GM23248 (cell line): ENCODE measurements at regions not wholly inside any gene's neighbourhood (a gene's known extent, or its start where the extent isn't known, plus 50 kb on each side); places are given as distances from the start of the nearest gene placed in this dataset.

Experiments
- DNase-seq: peaks from one replicate; pipeline ENCODE4 v3.0.0-alpha.2; 2015
- H2AFZ ChIP-seq: fragments of 200-600 bp; sonication (generic); 2 replicates; pipeline ENCODE4 v1.6.1; 2016; ENCODE audit warnings: antibody characterized with exemption
- H3F3A ChIP-seq: fragments of 200-600 bp; sonication (generic); 2 replicates; pipeline ENCODE4 v1.6.1; 2016; ENCODE audit warnings: mild to moderate bottlenecking, antibody characterized with exemption, mixed run types; ENCODE audit not compliant: insufficient read depth
- H3K27ac ChIP-seq: fragments of 200-600 bp; sonication (generic); 2 replicates; pipeline ENCODE4 v1.5.1; 2016; ENCODE audit warnings: mild to moderate bottlenecking
- H3K27me3 ChIP-seq: fragments of 200-600 bp; sonication (generic); replicated peaks from 2 replicates; pipeline ENCODE4 v1.6.1; 2016; ENCODE audit warnings: mild to moderate bottlenecking; ENCODE audit not compliant: insufficient read depth
- H3K36me3 ChIP-seq: fragments of 200-600 bp; sonication (generic); 2 replicates; pipeline ENCODE4 v1.6.1; 2016; ENCODE audit warnings: low read depth, mild to moderate bottlenecking
- H3K4me1 ChIP-seq: fragments of 200-600 bp; sonication (generic); 2 replicates; pipeline ENCODE4 v1.6.1; 2016; ENCODE audit warnings: mild to moderate bottlenecking; ENCODE audit not compliant: insufficient read depth
- H3K4me2 ChIP-seq: fragments of 200-600 bp; sonication (generic); one replicate; pipeline ENCODE4 v1.6.1; 2016; ENCODE audit warnings: mild to moderate bottlenecking; ENCODE audit not compliant: unreplicated experiment
- H3K4me3 ChIP-seq: fragments of 200-600 bp; sonication (generic); 2 replicates; pipeline ENCODE4 v1.5.1; 2016; ENCODE audit warnings: mild to moderate bottlenecking
- H3K79me2 ChIP-seq: fragments of 200-600 bp; sonication (generic); 2 replicates; pipeline ENCODE4 v1.6.1; 2016; ENCODE audit warnings: mild to moderate bottlenecking; ENCODE audit not compliant: insufficient read depth
- H3K9ac ChIP-seq: fragments of 200-600 bp; sonication (generic); 2 replicates; pipeline ENCODE4 v1.6.1; 2016; ENCODE audit warnings: mild to moderate bottlenecking
- H3K9me2 ChIP-seq: fragments of 200-600 bp; sonication (generic); 2 replicates; pipeline ENCODE4 v1.6.1; 2016; ENCODE audit warnings: mixed run types, mild to moderate bottlenecking, moderate library complexity; ENCODE audit not compliant: insufficient read depth
- H3K9me3 ChIP-seq: fragments of 200-600 bp; sonication (generic); one replicate; pipeline ENCODE4 v1.6.1; 2017; ENCODE audit warnings: low read depth
- H4K20me1 ChIP-seq: fragments of 200-600 bp; sonication (generic); 2 replicates; pipeline ENCODE4 v1.6.0; 2016; ENCODE audit not compliant: insufficient read depth
- EZH2 ChIP-seq: fragments of 200-600 bp; sonication (generic); IDR thresholded peaks from 2 replicates; pipeline ENCODE4 v1.6.1; 2018; ENCODE audit warnings: antibody characterized with exemption, mild to moderate bottlenecking; ENCODE audit not compliant: insufficient read depth, poor library complexity, severe bottlenecking
- EZH2phosphoT487 ChIP-seq: fragments of 200-600 bp; sonication (generic); IDR thresholded peaks from 2 replicates; pipeline ENCODE4 v1.6.1; 2018; ENCODE audit warnings: antibody characterized with exemption, moderate library complexity, mild to moderate bottlenecking, low read depth; ENCODE audit not compliant: insufficient read depth
- WGBS, 2 experiments: methylation state at CpG; one replicate each; pipeline ENCODE4 v1.1.6; 2015 to 2017; ENCODE audit warnings: low lambda C conversion rate in 2 of 2, low coverage in 1 of 2; ENCODE audit errors: missing lambda C conversion rate in 2 of 2; 5-methylcytosine and 5-hydroxymethylcytosine counted together
- in situ Hi-C: fragments of 300-500 bp; cut with MboI; formaldehyde crosslinking; loops from 2 replicates; pipeline ENCODE4 v1.15.0; 2020

- Histone ChIP-seq H4K20me1 (no peaks in the 10 kb centered on the region), H3K9me3 (no peaks in the 10 kb centered on the region), H3K36me3 (no peaks in the 10 kb centered on the region), H3K27me3 (no peaks in the 10 kb centered on the region), H3K9me2 (no peaks in the 10 kb centered on the region), H3K4me3 (no peak overlapping the region), H3K4me2 (no peak overlapping the region), H3K27ac (no peak overlapping the region), H2AFZ (no peak overlapping the region), H3F3A (no peaks in the 10 kb centered on the region), H3K4me1 (no peaks in the 10 kb centered on the region), H3K9ac (no peak overlapping the region), H3K79me2 (no peaks in the 10 kb centered on the region)
- no peak for DNase-seq
- 26 to 30% methylated on average over 5 of the region's 5 CpGs for WGBS, 2 experiments
- in situ Hi-C loops, result no loop called here
- TF ChIP-seq EZH2, result no peak
- no peak for TF ChIP-seq EZH2phosphoT487
These were observed 339.9 kb downstream of the CCSER2 start for GRCh38 chr10:84668186-84668763.

GRCh38 chr10:84675060-84675459 is 346.7 kb downstream of the CCSER2 start:
- Histone ChIP-seq H3K27ac (no peak overlapping the region), H3K4me1 (no peaks in the 10 kb centered on the region), H3K9me2 (no peaks in the 10 kb centered on the region), H2AFZ (no peak overlapping the region), H3K79me2 (no peaks in the 10 kb centered on the region), H3K4me2 (no peak overlapping the region), H3K36me3 (no peaks in the 10 kb centered on the region), H3K27me3 (no peaks in the 10 kb centered on the region), H3K9me3 (no peaks in the 10 kb centered on the region), H3K4me3 (no peak overlapping the region), H3K9ac (no peak overlapping the region), H4K20me1 (no peaks in the 10 kb centered on the region), H3F3A (no peaks in the 10 kb centered on the region)
- in situ Hi-C loops, result no loop called here
- WGBS, 2 experiments, result 14 to 21% methylated on average over 2 of the region's 2 CpGs
- TF ChIP-seq EZH2, result no peak
- no peak for DNase-seq

- in situ Hi-C loops, result no loop called here
- Histone ChIP-seq H3K9me3 (no peaks in the 10 kb centered on the region), H3K27ac (no peak overlapping the region), H4K20me1 (no peaks in the 10 kb centered on the region), H3K4me2 (no peak overlapping the region), H3K9ac (no peak overlapping the region), H3K79me2 (no peaks in the 10 kb centered on the region), H3K36me3 (no peaks in the 10 kb centered on the region), H3K4me3 (no peak overlapping the region), H2AFZ (no peak overlapping the region), H3F3A (no peaks in the 10 kb centered on the region), H3K4me1 (no peaks in the 10 kb centered on the region), H3K27me3 (no peaks in the 10 kb centered on the region), H3K9me2 (no peaks in the 10 kb centered on the region)
- no peak for TF ChIP-seq EZH2
- no peak for TF ChIP-seq EZH2phosphoT487
- 23 to 32% methylated on average over 3 of the region's 3 CpGs for WGBS, 2 experiments
- no peak for DNase-seq
These were observed 348.1 kb downstream of the CCSER2 start for GRCh38 chr10:84676536-84676935.

DNA sequence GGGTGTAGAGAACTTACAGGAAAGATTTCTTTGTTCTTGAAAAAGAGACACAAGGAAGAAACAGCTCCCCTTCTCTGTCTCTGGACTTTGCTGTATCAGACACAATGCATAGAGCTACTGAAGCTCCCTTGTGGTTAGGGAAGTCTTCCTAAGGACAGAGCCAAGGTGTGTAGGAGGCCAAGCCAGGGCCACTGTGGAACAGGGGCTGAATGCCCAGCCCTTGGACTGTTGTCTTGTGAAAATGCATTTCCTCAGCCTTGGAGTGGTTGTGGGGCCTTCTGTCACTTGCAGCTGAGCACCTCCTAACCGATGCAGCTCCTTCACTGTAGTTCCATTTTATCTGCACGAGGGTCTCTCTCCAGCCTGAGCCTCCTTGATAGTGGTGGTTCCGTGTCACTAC is 353.4 kb downstream of the CCSER2 start:
- Histone ChIP-seq H3K4me1 (no peaks in the 10 kb centered on the region), H3K9me2 (no peaks in the 10 kb centered on the region), H3K4me2 (no peak overlapping the region), H3K79me2 (no peaks in the 10 kb centered on the region), H3K9me3 (no peaks in the 10 kb centered on the region), H3K4me3 (no peak overlapping the region), H3K9ac (no peak overlapping the region), H3K36me3 (no peaks in the 10 kb centered on the region), H4K20me1 (no peaks in the 10 kb centered on the region), H3K27ac (no peak overlapping the region), H2AFZ (no peak overlapping the region), H3K27me3 (no peaks in the 10 kb centered on the region), H3F3A (no peaks in the 10 kb centered on the region)
- no peak for TF ChIP-seq EZH2phosphoT487
- TF ChIP-seq EZH2, result no peak
- no peak for DNase-seq
- 0 to 10% methylated on average over 3 of the region's 3 CpGs for WGBS, 2 experiments
- in situ Hi-C loops, result no loop called here

GRCh38 chr10:84683550-84683949 is 355.2 kb downstream of the CCSER2 start:
- Histone ChIP-seq H3K27me3 (no peaks in the 10 kb centered on the region), H3K4me1 (no peaks in the 10 kb centered on the region), H3K36me3 (no peaks in the 10 kb centered on the region), H3K9me2 (no peaks in the 10 kb centered on the region), H3K4me3 (no peak overlapping the region), H3K9ac (no peak overlapping the region), H4K20me1 (no peaks in the 10 kb centered on the region), H3K27ac (no peak overlapping the region), H3K79me2 (no peaks in the 10 kb centered on the region), H3K4me2 (no peak overlapping the region), H3K9me3 (no peaks in the 10 kb centered on the region), H3F3A (no peaks in the 10 kb centered on the region), H2AFZ (no peak overlapping the region)
- in situ Hi-C loops, result no loop called here
- TF ChIP-seq EZH2 (no peak), EZH2phosphoT487 (no peak)
- DNase-seq, result no peak
- WGBS, 2 experiments, result 15 to 16% methylated on average over 2 of the region's 2 CpGs
